Liver (tissue), 8 donors: ENCODE measurements at regions not wholly inside any gene's neighbourhood (a gene's known extent, or its start where the extent isn't known, plus 50 kb on each side); places are given as distances from the start of the nearest gene placed in this dataset.
A peak's percentile ranks its signal among the peaks of the same experiment; 100 is the strongest.

Experiments
- DNase-seq: peaks from one replicate; pipeline ENCODE4 v3.0.0-alpha.2; 2017; ENCODE audit warnings: low spot score
- H3K27ac ChIP-seq, 2 donors: one replicate each; pipeline ENCODE4 v1.7.0; 2013; ENCODE audit warnings: inconsistent platforms in 2 of 2, low read length in 2 of 2, control low read depth in 1 of 2, low read depth in 1 of 2, mild to moderate bottlenecking in 1 of 2
- H3K27me3 ChIP-seq, 4 donors: one replicate each; pipeline versions ENCODE4 v1.6.1 to v1.7.0; 2013; ENCODE audit warnings: low read length in 3 of 4, inconsistent platforms in 1 of 4, mild to moderate bottlenecking in 1 of 4, moderate library complexity in 1 of 4; ENCODE audit not compliant: control insufficient read depth in 4 of 4, insufficient read depth in 4 of 4
- H3K36me3 ChIP-seq, 4 donors: one replicate each; pipeline versions ENCODE4 v1.6.1 to v1.7.0; 2013; ENCODE audit warnings: low read length in 3 of 4, mild to moderate bottlenecking in 3 of 4, low read depth in 1 of 4, moderate library complexity in 1 of 4; ENCODE audit not compliant: control insufficient read depth in 4 of 4, insufficient read depth in 3 of 4
- H3K4me1 ChIP-seq, 4 donors: one replicate each; pipeline versions ENCODE4 v1.6.1 to v1.7.0; 2013; ENCODE audit warnings: low read length in 3 of 4, mild to moderate bottlenecking in 3 of 4, moderate library complexity in 1 of 4; ENCODE audit not compliant: control insufficient read depth in 4 of 4, insufficient read depth in 4 of 4
- H3K4me3 ChIP-seq, 3 donors: one replicate each; pipeline versions ENCODE4 v1.6.1 to v1.7.0; 2013; ENCODE audit warnings: low read length in 3 of 3, control low read depth in 1 of 3, low read depth in 1 of 3, mild to moderate bottlenecking in 1 of 3
- H3K9ac ChIP-seq, 2 donors: one replicate each; pipeline ENCODE4 v1.7.0; 2013; ENCODE audit warnings: low read length in 2 of 2, mild to moderate bottlenecking in 2 of 2, moderate library complexity in 2 of 2, control low read depth in 1 of 2, low read depth in 1 of 2
- H3K9me3 ChIP-seq, 4 donors: one replicate each; pipeline versions ENCODE4 v1.6.1 to v1.7.0; 2013; ENCODE audit warnings: low read length in 3 of 4; ENCODE audit not compliant: control insufficient read depth in 4 of 4
- EGR1 ChIP-seq, 2 donors: IDR thresholded peaks; 2 replicates each; pipeline ENCODE4 v1.6.1; 2016 to 2018; ENCODE audit warnings: antibody characterized with exemption in 2 of 2, low read depth in 2 of 2
- HNF4A ChIP-seq, 2 donors: conservative IDR thresholded peaks; 2 replicates each; pipeline ENCODE4 v1.6.1; 2016; ENCODE audit warnings: antibody characterized with exemption in 2 of 2, mild to moderate bottlenecking in 2 of 2
- HNF4G ChIP-seq: IDR thresholded peaks from 2 replicates; pipeline ENCODE4 v1.6.1; 2016; ENCODE audit warnings: antibody characterized with exemption
- JUND ChIP-seq, 2 donors: IDR thresholded peaks; 2 replicates each; pipeline ENCODE4 v1.6.1; 2016; ENCODE audit warnings: antibody characterized with exemption in 2 of 2
- MAX ChIP-seq: IDR thresholded peaks from 2 replicates; pipeline ENCODE4 v1.6.1; 2016; ENCODE audit warnings: antibody characterized with exemption
- NR2F2 ChIP-seq: IDR thresholded peaks from 2 replicates; pipeline ENCODE4 v1.6.1; 2016; ENCODE audit warnings: antibody characterized with exemption
- RAD21 ChIP-seq, 2 donors: IDR thresholded peaks; 2 replicates each; pipeline ENCODE4 v1.6.1; 2016; ENCODE audit warnings: antibody characterized with exemption in 2 of 2, mild to moderate bottlenecking in 2 of 2
- REST ChIP-seq: IDR thresholded peaks from 2 replicates; pipeline ENCODE4 v1.6.1; 2016; ENCODE audit warnings: antibody characterized with exemption, mild to moderate bottlenecking
- RXRA ChIP-seq, 2 donors: IDR thresholded peaks; 2 replicates each; pipeline ENCODE4 v1.6.1; 2017 to 2018; ENCODE audit warnings: antibody characterized with exemption in 2 of 2, mild to moderate bottlenecking in 1 of 2
- YY1 ChIP-seq: IDR thresholded peaks from 2 replicates; pipeline ENCODE4 v1.6.1; 2016; ENCODE audit warnings: antibody characterized with exemption, mild to moderate bottlenecking
- WGBS: extraction: QIAGEN DNeasy Blood & Tissue Kit; methylation state at CpG from one replicate; pipeline ENCODE4 v1.1.7; 2013; 5-methylcytosine and 5-hydroxymethylcytosine counted together
- TF ChIP-seq, protein P1 (sequence below): fragments of 150-350 bp; IDR thresholded peaks from 2 replicates; pipeline ENCODE4 v1.5.1; 2017; ENCODE audit warnings: improper control_type of control experiment, low read depth, low read length; ENCODE audit not compliant: missing input control
- donor health status: healthy.
- donor health status: healthy.
- donor health status: healthy.
- donor health status: healthy.
- donor health status: healthy.

- H3K36me3 ChIP-seq, result no peaks in the 10 kb centered on the region
- 3% methylated on average over 46 of the region's 46 CpGs for WGBS
- peaks cover 3 to 15% (median 8%) of the 10 kb centered on the region in 4 donors for H3K27me3 ChIP-seq
- H3K9me3 ChIP-seq, result no peaks in the 10 kb centered on the region
- peaks cover 9 to 23% (median 15%) of the 10 kb centered on the region in 4 donors for H3K4me1 ChIP-seq
- no peak overlapping the region for H3K9ac ChIP-seq
- no peak overlapping the region for H3K27ac ChIP-seq
- H3K4me3 ChIP-seq, result peak overlapping the region in 1 of 3 donors; percentile 50
- peak; percentile 82 for DNase-seq
- TF ChIP-seq NR2F2, result no peak
- no peak for TF ChIP-seq REST
- TF ChIP-seq EGR1 (IDR thresholded peaks at IDR 0.05; ENCODE audit: low read depth in 2 of 2), result no peak
- TF ChIP-seq HNF4G, result peak; percentile 41
- TF ChIP-seq MAX, result no peak
- TF ChIP-seq RXRA (IDR thresholded peaks at IDR 0.05), result peak; percentile 59 to 72
- TF ChIP-seq YY1, result no peak
- TF ChIP-seq JUND (IDR thresholded peaks at IDR 0.05), result no peak
- TF ChIP-seq, protein P1, sequence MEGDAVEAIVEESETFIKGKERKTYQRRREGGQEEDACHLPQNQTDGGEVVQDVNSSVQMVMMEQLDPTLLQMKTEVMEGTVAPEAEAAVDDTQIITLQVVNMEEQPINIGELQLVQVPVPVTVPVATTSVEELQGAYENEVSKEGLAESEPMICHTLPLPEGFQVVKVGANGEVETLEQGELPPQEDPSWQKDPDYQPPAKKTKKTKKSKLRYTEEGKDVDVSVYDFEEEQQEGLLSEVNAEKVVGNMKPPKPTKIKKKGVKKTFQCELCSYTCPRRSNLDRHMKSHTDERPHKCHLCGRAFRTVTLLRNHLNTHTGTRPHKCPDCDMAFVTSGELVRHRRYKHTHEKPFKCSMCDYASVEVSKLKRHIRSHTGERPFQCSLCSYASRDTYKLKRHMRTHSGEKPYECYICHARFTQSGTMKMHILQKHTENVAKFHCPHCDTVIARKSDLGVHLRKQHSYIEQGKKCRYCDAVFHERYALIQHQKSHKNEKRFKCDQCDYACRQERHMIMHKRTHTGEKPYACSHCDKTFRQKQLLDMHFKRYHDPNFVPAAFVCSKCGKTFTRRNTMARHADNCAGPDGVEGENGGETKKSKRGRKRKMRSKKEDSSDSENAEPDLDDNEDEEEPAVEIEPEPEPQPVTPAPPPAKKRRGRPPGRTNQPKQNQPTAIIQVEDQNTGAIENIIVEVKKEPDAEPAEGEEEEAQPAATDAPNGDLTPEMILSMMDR, result peak; percentile 99
- TF ChIP-seq RAD21 (IDR thresholded peaks at IDR 0.05), result peak; percentile 97 to 99
- peak; percentile 73 to 90 for TF ChIP-seq HNF4A (conservative IDR thresholded peaks at IDR 0.05)
Measured at GRCh38 chr1:47710329-47711071, 272.7 kb downstream of the FOXD2 start.
